ENCODE measurements at regions not wholly inside any gene's neighbourhood (a gene's known extent, or its start where the extent isn't known, plus 50 kb on each side); places are given as distances from the start of the nearest gene placed in this dataset.

- no peak overlapping the region; the same call in 1 of the 2 replicates for H3K27ac ChIP-seq (ENCODE audit: insufficient read depth, low read length)
Observed at GRCh38 chr1:230507666-230508402, 81.7 kb upstream of the PGBD5 start.

More at GRCh38 chr1:230507666-230508402, 81.7 kb upstream of the PGBD5 start:
- Histone ChIP-seq H3K14ac (replicated peaks; ENCODE audit: low read depth, low read length) (no peak overlapping the region), H2AK9ac (replicated peaks; ENCODE audit: low read depth, low read length, poor library complexity) (no peak overlapping the region), H3K27me3 (ENCODE audit: control insufficient read depth, insufficient read depth, low read length) (no peaks in the 10 kb centered on the region), H3K36me3 (ENCODE audit: control insufficient read depth, insufficient read depth, low read length) (no peaks in the 10 kb centered on the region), H3K18ac (ENCODE audit: low read depth, low read length) (no peak overlapping the region), H4K20me1 (ENCODE audit: insufficient read depth, low read length) (no peaks in the 10 kb centered on the region), H3K56ac (ENCODE audit: extremely low read depth, insufficient read depth, low read length) (no peak overlapping the region), H2BK120ac (ENCODE audit: low read depth, low read length) (no peak overlapping the region), H4K5ac (ENCODE audit: low read depth, low read length) (no peak overlapping the region), H2BK20ac (ENCODE audit: low read depth, low read length) (no peak overlapping the region), H3K79me1 (ENCODE audit: low read depth in 1 of 2, low read length in 2 of 2) (no peaks in the 10 kb centered on the region), H4K91ac (ENCODE audit: insufficient read depth, low read depth, low read length) (no peak overlapping the region), H3K9me1 (ENCODE audit: insufficient read depth, low read length) (no peaks in the 10 kb centered on the region), H3K4ac (ENCODE audit: low read depth, low read length) (no peak overlapping the region), H2BK5ac (ENCODE audit: low read depth, low read length, poor library complexity, severe bottlenecking) (no peak overlapping the region), H3K9me3 (ENCODE audit: control insufficient read depth, insufficient read depth, low read length) (peaks cover under 1% of the 10 kb centered on the region; the same call in 1 of the 2 replicates), H2BK15ac (ENCODE audit: low read depth, low read length) (no peak overlapping the region), H3K9ac (ENCODE audit: low read depth, low read length) (no peak overlapping the region), H3K4me1 (ENCODE audit: control insufficient read depth, insufficient read depth, low read length) (peaks cover 6% of the 10 kb centered on the region; the same call in 1 of the 2 replicates), H2AK5ac (ENCODE audit: low read depth, low read length) (no peak overlapping the region), H3K23ac (ENCODE audit: low read depth, low read length) (no peak overlapping the region), H3K4me3 (ENCODE audit: insufficient read depth, low read depth, low read length) (no peak overlapping the region), H3K4me2 (ENCODE audit: low read depth, low read length) (no peak overlapping the region), H2AFZ (replicated peaks; ENCODE audit: low read length, poor library complexity) (no peak overlapping the region), H4K8ac (ENCODE audit: low read depth in 2 of 2, low read length in 2 of 2) (no peak overlapping the region)
- dilution Hi-C loops (cut with HindIII; ENCODE audit: low sequenced_read_pairs, unreplicated experiment) (no loop called here), intact Hi-C loops (cut with micrococcal nuclease) (no loop called here), in situ Hi-C loops (cut with MboI; ENCODE audit: low sequenced_read_pairs) (no loop called here)
- DNase-seq (no peak), ATAC-seq (ENCODE audit: low read depth) (no peak)
- ChIA-PET CTCF (no interaction called here), POLR2A (ENCODE audit: unreplicated experiment) (no interaction called here)
- TF ChIP-seq FOS (IDR thresholded peaks at IDR 0.05; ENCODE audit: low read depth, low read length) (no peak), RFX5 (IDR thresholded peaks at IDR 0.05; ENCODE audit: low read depth, low read length) (no peak), USF2 (IDR thresholded peaks at IDR 0.05; ENCODE audit: low read depth, low read length) (no peak), RAD21 (IDR thresholded peaks at IDR 0.05; ENCODE audit: low read length) (no peak), CHD1 (IDR thresholded peaks at IDR 0.05; ENCODE audit: low read depth, low read length) (no peak), POLR2A (IDR thresholded peaks at IDR 0.05; ENCODE audit: low read depth, low read length) (no peak), NFE2L2 (IDR thresholded peaks at IDR 0.05; ENCODE audit: low read depth, low read length) (no peak)
- no TSS peak for BruUV-seq (replicated peaks)
- no CpG with 5 or more reads among the region's 8 CpGs for WGBS, 2 experiments (ENCODE audit: extremely low coverage in 2 of 2, insufficient read length in 1 of 2)
